GM18858 (cell line): ENCODE measurements at regions not wholly inside any gene's neighbourhood (a gene's known extent, or its start where the extent isn't known, plus 50 kb on each side); places are given as distances from the start of the nearest gene placed in this dataset.

Experiments
- ATAC-seq: cut with Tn5 transposase; IDR thresholded peaks from one replicate; pipeline ENCODE4 v1.9.1; 2021; ENCODE audit not compliant: unreplicated experiment

GRCh38 chr10:130579913-130580312, 443.7 kb downstream of the GLRX3 start:
- no peak for ATAC-seq

DNA sequence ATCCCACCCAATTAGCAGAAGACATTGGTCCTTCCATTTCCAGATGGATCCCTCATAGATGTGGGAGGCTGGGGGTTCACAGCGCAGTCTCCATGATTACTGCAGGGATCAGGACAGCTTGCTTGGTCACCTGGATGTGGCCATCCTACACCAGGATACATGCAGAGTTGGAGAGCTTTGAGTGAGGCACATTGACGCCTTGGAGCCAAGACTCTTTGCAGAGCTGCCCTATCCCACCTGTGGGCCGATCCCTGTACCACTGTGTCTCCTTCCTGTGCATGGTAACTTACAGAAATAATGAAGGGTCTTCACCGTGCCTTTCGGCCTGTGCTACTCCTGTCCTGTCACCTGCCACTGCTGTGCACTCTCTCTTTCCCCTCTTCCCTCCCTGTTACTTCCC, 444.8 kb downstream of the GLRX3 start:
- no peak for ATAC-seq

DNA sequence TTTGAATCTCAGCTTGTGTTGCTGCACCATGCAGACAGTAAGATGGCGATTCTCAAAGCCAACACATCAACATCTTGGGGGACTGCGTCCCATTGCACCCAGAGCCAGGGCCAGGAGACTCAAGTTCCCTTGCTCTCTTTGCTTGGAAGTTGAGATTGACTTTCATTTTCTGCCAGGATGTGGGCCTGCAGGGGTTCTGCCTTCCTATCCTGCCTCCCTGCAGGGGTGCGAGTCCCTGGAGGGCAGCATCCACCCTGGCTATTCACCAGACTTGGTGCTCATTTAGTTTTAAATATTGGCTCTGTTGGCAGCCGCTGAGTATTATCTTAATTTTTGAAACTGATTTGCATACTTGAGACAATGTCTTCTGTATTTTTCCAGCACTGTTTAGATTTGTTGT, 451.5 kb downstream of the GLRX3 start:
- ATAC-seq: no peak

DNA sequence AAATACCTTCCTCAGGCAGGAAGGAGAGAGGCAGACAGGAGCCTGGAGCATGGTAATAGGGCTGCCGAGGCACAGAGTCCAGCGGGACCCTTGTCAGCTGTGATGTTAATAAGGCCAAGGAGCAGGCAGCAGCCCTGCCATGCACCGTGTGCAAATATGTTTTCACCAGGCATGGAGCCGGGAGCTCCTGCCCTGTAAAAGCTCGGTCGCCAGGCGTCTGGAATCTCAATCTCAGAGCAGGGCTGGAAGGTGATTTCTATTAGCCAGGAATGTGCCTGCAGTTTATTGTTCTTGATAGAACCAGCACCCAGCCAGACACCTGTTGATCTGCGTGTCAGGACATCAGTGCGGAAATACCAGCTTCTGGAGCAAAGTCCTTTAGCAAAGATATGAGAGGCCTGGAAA, 469.8 kb downstream of the GLRX3 start:
- ATAC-seq: no peak

DNA sequence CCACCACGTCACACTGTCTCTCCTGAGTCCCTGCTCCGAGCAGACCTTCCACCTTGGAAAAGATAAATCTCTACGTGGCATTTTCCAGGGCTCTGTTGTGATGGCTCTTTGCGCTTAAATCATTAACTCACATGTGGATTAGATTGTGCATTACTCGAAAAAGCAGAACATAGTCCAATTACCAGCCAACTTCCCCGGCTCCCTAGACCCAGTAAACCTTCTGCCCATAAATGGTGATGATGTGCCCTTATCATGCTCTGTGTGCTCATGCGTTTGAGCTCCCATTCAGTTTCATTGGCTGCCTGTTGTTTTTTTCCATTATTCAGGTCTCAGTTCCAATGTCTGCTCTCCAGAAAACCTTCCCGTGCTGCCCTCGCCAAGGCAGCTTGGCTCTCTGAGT, 471.2 kb downstream of the GLRX3 start:
- no peak for ATAC-seq

DNA sequence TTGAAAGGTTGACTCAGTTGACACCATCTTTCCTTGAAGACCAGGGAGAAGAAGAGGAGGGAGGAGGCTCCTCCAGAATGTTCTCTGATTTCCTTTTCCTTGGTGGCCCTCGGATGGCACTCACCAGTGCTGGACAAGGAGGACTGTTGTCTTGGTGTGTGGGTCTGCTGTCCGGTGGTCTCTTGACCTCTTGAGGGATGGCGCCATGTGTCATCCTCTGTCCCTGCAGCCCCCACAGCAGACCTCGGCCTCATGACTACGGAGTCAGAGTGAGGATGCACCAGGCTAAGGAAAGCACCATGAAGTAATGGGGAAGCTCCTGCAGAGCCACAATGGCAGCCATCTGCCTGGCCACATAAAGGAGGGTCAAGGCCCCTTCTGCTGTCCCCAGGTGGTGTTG, 475.0 kb downstream of the GLRX3 start:
- no peak for ATAC-seq

- no peak for ATAC-seq
Observed at GRCh38 chr10:130615457-130615856, 479.3 kb downstream of the GLRX3 start.

DNA sequence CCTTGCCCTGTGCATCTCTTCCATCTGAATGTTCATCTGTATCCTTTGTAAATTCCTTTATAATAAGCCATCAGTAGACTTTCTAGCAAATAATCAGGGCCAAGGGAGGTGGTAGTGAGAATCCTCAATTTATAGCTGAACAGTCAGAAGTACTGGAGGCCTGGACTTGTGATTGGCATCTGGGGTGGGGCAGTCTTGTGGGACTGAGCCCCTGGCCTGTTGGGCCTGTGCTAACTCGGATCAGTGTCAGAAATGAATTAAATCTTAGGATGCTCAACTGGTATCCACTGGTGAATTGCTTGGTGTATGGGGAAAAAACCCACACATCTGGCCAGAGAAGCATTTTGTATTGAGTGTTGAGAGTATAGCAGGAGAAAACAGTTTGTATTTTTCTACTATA, 481.8 kb downstream of the GLRX3 start:
- ATAC-seq: no peak

- ATAC-seq: no peak
Observed at GRCh38 chr10:130618647-130619046, 482.5 kb downstream of the GLRX3 start.

GRCh38 chr10:130621231-130621775, 485.1 kb downstream of the GLRX3 start:
- ATAC-seq: no peak

GRCh38 chr10:130623680-130624267, 487.6 kb downstream of the GLRX3 start:
- no peak for ATAC-seq

DNA sequence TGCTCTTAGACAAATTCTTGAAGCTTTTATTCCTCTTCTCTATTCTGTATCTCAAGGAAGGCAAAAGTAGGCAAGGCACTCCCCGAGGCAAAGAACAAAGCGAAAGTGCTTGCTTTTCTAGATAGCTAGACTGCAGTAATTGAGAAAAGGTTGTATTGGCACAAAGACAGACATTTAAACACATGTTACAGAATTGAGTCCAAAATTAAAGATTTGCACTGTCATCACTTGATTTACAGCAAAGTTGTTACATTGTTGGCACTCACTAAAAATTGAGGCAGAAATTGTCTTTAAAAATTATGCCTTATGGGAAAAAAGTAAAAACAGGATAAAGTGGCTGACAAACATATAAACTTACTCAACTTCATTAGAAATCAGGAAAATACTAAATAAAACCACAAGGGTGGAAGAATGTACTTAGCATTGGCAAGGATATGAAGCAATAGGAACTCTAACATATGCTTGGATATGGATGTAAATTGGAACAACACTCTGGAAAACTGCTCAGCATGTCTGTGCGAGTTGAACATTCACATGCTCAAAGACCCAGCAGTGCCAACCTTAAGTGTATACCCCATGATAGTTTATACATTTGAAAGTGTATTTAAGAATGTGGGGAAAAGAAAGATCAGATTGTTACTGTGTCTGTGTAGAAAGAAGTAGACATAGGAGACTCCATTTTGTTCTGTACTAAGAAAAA, 491.3 kb downstream of the GLRX3 start:
- ATAC-seq: no peak

DNA sequence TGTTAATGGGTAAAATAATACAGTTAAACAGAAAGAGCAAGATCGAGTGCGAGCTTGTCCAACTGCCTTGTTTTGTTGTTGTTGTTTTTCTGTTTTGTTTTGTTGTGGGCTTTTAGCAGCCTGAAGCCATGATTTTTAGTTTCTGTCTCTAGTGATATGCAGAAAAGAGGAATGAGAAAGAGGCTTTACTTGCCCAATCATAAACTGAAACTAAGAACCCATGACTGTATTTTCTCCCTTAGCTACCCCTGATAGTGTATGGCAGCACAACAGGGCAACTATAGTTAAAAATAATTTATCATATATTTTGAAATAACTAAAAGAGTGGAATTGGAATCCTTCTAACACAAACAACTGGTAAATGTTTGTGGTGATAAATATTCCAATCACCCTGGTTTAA, 493.9 kb downstream of the GLRX3 start:
- no peak for ATAC-seq

DNA sequence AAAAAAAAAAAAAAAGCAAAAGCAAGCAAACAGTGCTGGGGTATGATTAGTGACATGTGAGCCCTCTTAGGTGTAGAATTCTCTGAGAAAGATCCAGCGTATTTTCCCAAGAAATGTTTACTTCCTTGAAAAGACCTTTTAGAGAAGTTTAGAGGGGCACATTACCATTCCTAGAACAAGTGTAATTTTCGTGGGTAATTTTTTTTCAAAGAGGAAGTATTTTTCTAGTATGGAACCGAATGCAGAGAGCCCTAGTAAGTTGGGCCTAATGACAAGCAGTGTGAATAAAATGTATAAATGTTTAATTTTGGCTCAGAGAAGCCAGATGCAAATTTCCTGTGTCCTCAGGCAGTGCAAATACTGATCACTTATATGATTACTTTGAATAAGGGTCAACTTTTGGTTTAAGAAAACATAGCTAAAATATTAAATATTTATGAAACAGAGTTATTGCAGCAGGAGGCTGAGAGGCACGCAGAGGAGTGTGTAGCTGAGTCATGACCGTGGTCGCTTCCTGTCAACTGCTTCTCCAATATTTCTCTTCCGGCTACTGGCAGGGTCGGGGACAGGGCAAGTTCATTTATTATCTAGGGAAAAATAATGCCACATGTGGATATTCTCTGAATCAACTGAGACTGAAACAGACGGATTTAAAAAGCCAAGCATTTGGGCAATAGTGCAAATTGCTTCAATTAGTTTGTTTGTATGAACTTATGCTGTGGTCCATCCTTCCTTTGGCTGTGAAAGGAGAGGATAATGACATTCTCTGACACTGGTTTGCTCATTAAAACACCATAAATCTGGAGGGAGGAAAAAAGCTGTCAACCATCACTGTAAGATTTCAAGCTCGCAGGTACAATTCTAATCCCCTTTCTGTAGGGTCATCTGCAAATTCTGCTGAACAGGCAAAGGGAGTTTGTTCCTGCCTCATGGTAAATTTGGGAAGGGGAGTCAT, 495.2 kb downstream of the GLRX3 start:
- ATAC-seq: no peak

DNA sequence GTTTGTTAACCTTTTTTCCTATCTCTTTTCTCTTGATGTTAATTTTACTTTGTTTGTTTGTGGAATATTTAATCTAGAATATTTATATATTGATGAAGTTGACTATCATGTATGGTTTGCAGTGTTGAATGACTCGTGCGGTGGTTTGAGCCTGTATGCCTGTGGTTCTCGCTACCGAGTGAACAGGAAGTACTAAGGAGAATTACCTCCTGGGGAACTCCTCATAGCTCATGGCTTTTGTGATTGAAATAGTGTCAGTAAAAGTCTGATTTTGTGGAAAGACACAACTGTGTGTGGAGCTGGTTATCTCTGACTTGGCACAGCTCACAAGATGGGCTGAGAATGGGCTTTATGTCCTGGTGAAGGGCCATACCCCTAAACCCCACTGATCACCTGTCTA, 498.6 kb downstream of the GLRX3 start:
- no peak for ATAC-seq

DNA sequence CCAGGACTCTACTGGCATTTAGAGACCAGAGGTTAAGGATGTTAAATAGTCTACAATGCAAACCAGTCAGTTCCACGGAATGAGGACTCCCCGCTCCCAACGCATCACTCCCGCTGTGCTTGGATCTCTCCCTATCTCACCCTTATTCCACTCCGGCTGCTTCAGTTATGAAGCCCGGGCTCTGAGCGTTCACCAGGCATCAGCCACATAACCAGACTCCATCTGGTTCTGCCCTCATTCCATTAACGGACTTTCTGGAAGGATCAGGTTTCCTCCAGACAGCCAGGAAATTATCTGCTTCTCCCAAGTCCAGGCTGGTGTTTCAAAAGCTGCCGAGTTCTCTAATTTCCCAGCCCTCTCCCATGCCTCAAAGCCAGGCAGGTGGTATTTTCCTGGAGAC, 499.3 kb downstream of the GLRX3 start:
- ATAC-seq: no peak

- no peak for ATAC-seq
Observed at GRCh38 chr10:130636313-130636930, 500.2 kb downstream of the GLRX3 start.

DNA sequence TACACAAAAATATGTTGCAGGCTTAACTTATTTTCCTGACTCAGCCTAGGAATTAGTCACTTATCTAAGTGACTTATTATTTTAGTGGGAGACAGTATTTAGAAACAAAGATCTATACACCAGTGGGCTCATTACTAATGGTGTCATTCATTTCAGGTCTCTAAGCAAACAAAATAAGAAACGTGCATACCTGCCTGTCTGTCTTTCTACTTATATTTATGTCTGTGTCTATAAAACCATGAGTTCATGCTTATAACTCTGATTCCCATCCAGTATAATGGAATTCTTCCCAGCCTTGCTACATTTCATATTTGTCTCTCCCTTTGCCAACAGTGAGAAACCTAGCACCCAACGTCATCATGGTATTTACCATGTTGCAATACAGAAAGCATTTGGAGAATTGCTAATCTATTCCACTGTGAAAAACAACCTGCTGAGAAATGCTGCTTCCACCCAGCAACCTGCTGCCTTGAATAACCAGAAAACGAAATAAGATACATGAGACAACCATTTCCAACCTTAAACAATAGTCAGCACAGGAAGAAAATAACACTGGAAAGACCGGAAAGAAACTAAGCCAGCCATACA, 501.0 kb downstream of the GLRX3 start:
- no peak for ATAC-seq

- no peak for ATAC-seq
Observed at GRCh38 chr10:130638991-130639390, 502.8 kb downstream of the GLRX3 start.

- no peak for ATAC-seq
Observed at GRCh38 chr10:130642926-130643325, 506.7 kb downstream of the GLRX3 start.

DNA sequence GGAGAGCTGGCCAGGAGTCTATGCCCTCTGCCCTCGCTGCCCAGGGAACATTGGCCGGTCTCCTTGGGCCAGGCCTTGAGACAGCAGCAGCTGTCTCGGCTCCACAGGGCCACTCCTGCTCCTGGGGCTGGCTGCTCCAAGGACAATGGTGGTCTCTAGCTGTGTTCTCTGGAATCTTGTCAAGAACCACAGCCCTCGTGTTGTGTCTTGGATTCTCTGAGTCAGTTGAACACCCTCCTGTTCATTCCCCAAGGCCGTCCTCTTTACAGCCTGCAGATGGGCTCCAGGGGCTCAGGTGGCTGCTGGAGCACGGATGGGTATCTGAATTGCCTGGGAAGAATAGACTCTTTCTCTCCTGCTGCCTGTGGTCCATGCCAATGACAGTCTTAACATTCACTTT, 511.1 kb downstream of the GLRX3 start:
- no peak for ATAC-seq
